KMS-11 (cell line): ENCODE measurements at regions not wholly inside any gene's neighbourhood (a gene's known extent, or its start where the extent isn't known, plus 50 kb on each side); places are given as distances from the start of the nearest gene placed in this dataset.

Source experiments
- H2AFZ ChIP-seq: fragments of 200-600 bp; sonication (generic); 2 replicates; pipeline ENCODE4 v1.6.1; 2016; ENCODE audit warnings: antibody characterized with exemption, mixed run types, low read depth
- H3K27ac ChIP-seq: fragments of 200-600 bp; sonication (generic); 2 replicates; pipeline ENCODE4 v1.6.1; 2016; ENCODE audit warnings: mild to moderate bottlenecking, mixed run types
- H3K27me3 ChIP-seq: fragments of 200-600 bp; sonication (generic); 2 replicates; pipeline ENCODE4 v1.6.1; 2017; ENCODE audit warnings: mild to moderate bottlenecking, low read depth, mixed run types, moderate library complexity; ENCODE audit not compliant: insufficient read depth
- H3K36me3 ChIP-seq: fragments of 200-600 bp; sonication (generic); 2 replicates; pipeline ENCODE4 v1.6.1; 2017; ENCODE audit warnings: mild to moderate bottlenecking, mixed run types; ENCODE audit not compliant: insufficient read depth
- H3K4me1 ChIP-seq: fragments of 200-600 bp; sonication (generic); 2 replicates; pipeline ENCODE4 v1.6.1; 2016; ENCODE audit warnings: mild to moderate bottlenecking, low read depth, mixed run types; ENCODE audit not compliant: poor library complexity, severe bottlenecking
- H3K4me2 ChIP-seq: fragments of 200-600 bp; sonication (generic); 2 replicates; pipeline ENCODE4 v1.7.0; 2016; ENCODE audit warnings: mild to moderate bottlenecking, mixed run types
- H3K4me3 ChIP-seq: fragments of 200-600 bp; sonication (generic); IDR thresholded peaks from 2 replicates; pipeline ENCODE4 v1.6.1; 2017; ENCODE audit warnings: low read depth, low read length, mixed read lengths; ENCODE audit not compliant: insufficient read depth
- H3K79me2 ChIP-seq: fragments of 200-600 bp; sonication (generic); 2 replicates; pipeline ENCODE4 v1.6.1; 2016; ENCODE audit warnings: low read depth, mixed run types; ENCODE audit not compliant: insufficient read depth
- H3K9ac ChIP-seq: fragments of 200-600 bp; sonication (generic); 2 replicates; pipeline ENCODE4 v1.6.1; 2016; ENCODE audit warnings: mild to moderate bottlenecking, mixed run types
- H4K20me1 ChIP-seq: fragments of 200-600 bp; sonication (generic); 2 replicates; pipeline ENCODE4 v1.6.1; 2016; ENCODE audit warnings: mild to moderate bottlenecking, mixed run types; ENCODE audit not compliant: insufficient read depth
- TF ChIP-seq, protein P1 (sequence below): fragments of 200-600 bp; sonication (generic); conservative IDR thresholded peaks from 2 replicates; pipeline ENCODE4 v1.6.1; 2017; ENCODE audit warnings: low read depth, mild to moderate bottlenecking, antibody characterized with exemption, low read length, moderate library complexity, mixed read lengths

DNA sequence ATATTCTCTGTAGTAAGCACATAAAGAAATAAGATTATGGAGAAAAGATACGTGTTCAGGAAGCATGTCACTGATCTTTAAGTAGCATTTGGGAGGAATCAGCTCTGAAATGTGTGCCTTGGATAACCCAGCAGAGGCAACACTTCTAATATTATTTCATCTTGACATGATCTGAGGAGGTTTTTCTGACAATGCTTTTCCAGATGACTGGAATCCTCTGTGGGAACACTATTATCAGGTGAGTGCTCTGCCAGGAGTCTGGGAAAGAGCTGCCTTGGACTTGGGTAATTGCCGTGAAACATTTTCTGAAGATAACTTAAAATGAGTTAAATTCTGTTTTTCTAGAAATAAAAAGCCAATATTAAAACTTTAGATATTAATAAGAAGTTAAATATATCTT lies 78.2 kb upstream of the QRFPR start:
- no peaks in the 10 kb centered on the region for H3K4me1 ChIP-seq
- no peaks in the 10 kb centered on the region for H3K27me3 ChIP-seq
- no peaks in the 10 kb centered on the region for H3K36me3 ChIP-seq
- H3K27ac ChIP-seq, result no peak overlapping the region
- TF ChIP-seq, protein P1, sequence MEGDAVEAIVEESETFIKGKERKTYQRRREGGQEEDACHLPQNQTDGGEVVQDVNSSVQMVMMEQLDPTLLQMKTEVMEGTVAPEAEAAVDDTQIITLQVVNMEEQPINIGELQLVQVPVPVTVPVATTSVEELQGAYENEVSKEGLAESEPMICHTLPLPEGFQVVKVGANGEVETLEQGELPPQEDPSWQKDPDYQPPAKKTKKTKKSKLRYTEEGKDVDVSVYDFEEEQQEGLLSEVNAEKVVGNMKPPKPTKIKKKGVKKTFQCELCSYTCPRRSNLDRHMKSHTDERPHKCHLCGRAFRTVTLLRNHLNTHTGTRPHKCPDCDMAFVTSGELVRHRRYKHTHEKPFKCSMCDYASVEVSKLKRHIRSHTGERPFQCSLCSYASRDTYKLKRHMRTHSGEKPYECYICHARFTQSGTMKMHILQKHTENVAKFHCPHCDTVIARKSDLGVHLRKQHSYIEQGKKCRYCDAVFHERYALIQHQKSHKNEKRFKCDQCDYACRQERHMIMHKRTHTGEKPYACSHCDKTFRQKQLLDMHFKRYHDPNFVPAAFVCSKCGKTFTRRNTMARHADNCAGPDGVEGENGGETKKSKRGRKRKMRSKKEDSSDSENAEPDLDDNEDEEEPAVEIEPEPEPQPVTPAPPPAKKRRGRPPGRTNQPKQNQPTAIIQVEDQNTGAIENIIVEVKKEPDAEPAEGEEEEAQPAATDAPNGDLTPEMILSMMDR, result no peak
- H3K9ac ChIP-seq, result no peak overlapping the region
- no peaks in the 10 kb centered on the region for H3K79me2 ChIP-seq
- H3K4me2 ChIP-seq, result no peak overlapping the region
- no peaks in the 10 kb centered on the region for H4K20me1 ChIP-seq
- no peak overlapping the region for H3K4me3 ChIP-seq
- H2AFZ ChIP-seq, result no peak overlapping the region

DNA sequence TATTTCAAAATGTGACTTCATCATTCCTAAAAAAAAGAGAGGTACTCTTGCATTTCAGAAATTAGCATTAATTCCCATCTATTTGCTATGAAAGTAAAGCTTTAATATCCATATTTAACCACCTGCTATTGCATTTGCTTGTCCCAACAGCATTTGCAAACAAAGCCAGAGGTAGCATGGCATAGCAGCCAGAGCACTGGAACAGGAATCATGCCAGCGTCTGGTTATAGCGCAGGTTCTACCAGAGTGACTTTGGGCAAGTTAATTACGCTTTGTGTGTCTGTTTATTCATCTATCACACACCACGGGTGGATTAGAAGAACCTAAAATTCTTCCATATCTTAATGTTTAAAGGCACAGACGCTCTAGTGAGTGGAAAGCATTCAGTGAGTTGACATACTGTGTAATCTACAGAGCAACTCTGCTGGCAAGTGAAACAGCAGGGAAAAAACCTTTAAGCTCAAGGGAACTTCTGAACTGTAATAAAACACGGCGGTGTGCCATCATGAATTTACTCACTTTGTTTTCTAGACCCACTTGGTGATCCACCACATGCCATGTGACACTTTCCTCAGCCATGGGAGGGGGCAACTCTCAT lies 76.6 kb upstream of the QRFPR start:
- H3K79me2 ChIP-seq, result no peaks in the 10 kb centered on the region
- no peak overlapping the region for H2AFZ ChIP-seq
- no peak overlapping the region for H3K9ac ChIP-seq
- TF ChIP-seq, protein P1, result no peak
- no peaks in the 10 kb centered on the region for H3K36me3 ChIP-seq
- no peaks in the 10 kb centered on the region for H3K27me3 ChIP-seq
- no peaks in the 10 kb centered on the region for H4K20me1 ChIP-seq
- no peak overlapping the region for H3K4me2 ChIP-seq
- H3K27ac ChIP-seq, result no peak overlapping the region
- no peaks in the 10 kb centered on the region for H3K4me1 ChIP-seq
- no peak overlapping the region for H3K4me3 ChIP-seq

DNA sequence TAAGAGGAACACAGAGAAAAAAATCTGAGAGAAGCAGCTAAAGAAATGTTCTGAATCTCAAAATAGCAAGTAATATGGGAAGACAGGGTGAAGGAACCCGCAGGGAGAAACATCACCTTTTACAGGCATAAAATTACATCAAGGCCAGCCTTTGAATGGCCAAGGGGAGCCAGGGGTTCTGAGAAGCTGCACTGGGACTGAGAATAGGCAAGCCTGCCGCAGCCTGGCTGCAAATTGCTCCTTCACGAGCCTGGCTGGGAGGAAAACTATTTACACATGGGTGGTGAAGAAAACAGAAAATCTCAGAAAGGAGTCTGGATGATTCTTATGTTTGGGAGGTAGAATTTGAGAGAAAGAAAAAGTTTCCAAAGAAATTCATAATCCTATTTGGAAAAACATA lies 74.5 kb upstream of the QRFPR start:
- TF ChIP-seq, protein P1, result no peak
- Histone ChIP-seq H3K9ac (no peak overlapping the region), H3K36me3 (no peaks in the 10 kb centered on the region), H3K4me3 (no peak overlapping the region), H3K27ac (no peak overlapping the region), H3K4me1 (no peaks in the 10 kb centered on the region), H3K27me3 (no peaks in the 10 kb centered on the region), H3K4me2 (no peak overlapping the region), H3K79me2 (no peaks in the 10 kb centered on the region), H2AFZ (no peak overlapping the region), H4K20me1 (no peaks in the 10 kb centered on the region)

DNA sequence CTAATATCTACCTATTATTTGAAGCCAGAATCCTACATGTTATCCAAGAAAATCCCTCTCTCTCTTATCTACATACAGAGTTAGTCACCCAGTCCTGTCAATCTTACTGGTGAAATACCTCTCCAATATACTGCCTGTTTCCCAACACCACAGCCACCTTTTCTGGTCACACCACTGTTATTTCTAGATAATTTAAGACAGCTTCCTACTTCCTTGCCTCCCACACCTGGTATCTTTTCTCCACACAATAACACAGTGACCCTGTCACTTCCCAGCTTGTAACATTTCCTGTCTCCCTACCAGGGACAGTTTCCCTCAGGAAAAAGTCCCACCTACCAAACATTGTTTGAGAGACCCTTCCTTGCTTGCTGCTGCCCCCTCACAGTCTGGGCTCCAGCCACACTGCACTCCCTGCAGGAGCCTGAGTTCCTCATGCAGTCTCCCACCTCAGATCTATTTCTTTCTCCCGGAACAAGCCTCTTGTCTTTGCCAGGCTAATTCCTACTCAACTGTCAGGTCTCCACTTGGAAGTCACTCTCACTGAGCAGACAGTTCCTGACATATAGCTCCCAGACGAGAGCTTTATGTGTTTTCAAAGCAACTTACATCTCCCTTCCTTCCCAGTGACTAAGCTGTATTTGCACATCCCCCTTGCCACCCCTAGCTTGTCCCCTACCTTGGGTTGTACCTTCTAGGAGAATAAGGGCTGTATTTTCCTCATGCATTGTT lies 73.6 kb upstream of the QRFPR start:
- Histone ChIP-seq H3K4me2 (no peak overlapping the region), H3K4me1 (no peaks in the 10 kb centered on the region), H3K4me3 (no peak overlapping the region), H3K79me2 (no peaks in the 10 kb centered on the region), H3K9ac (no peak overlapping the region), H4K20me1 (no peaks in the 10 kb centered on the region), H2AFZ (no peak overlapping the region), H3K36me3 (no peaks in the 10 kb centered on the region), H3K27me3 (no peaks in the 10 kb centered on the region), H3K27ac (no peak overlapping the region)
- TF ChIP-seq, protein P1, result no peak
